ENCODE measurements at regions not wholly inside any gene's neighbourhood (a gene's known extent, or its start where the extent isn't known, plus 50 kb on each side); places are given as distances from the start of the nearest gene placed in this dataset.
A peak's percentile ranks its signal among the peaks of the same experiment; 100 is the strongest.

GRCh38 chr3:107269136-107269535 is 108.1 kb upstream of the CCDC54 start:
- Mint-ChIP-seq H3K4me3 (ENCODE audit: unreplicated experiment) (no peak overlapping the region), H3K4me1 (ENCODE audit: insufficient read depth, unreplicated experiment) (peaks cover 22% of the 10 kb centered on the region), H3K9me3 (ENCODE audit: unreplicated experiment) (no peaks in the 10 kb centered on the region), H3K27ac (ENCODE audit: low read depth, unreplicated experiment) (peak overlapping the region; percentile 26), H3K27me3 (ENCODE audit: insufficient read depth, unreplicated experiment) (no peaks in the 10 kb centered on the region), H3K36me3 (ENCODE audit: insufficient read depth, unreplicated experiment) (no peaks in the 10 kb centered on the region)
- no peak for TF ChIP-seq CTCF (IDR thresholded peaks at IDR 0.05; ENCODE audit: unreplicated experiment)
- intact Hi-C loops (cut with micrococcal nuclease) = no loop called here
- CTCF ChIA-PET = interaction anchor here (0.8 to 4.2 kb wide), 6 partner anchors 33 to 1358 kb away, joined by 3 to 29 read pairs (median 8); no protein-coding TSS in a partner anchor
- POLR2A ChIA-PET = interaction anchor here (1.1 to 1.4 kb wide), 2 partner anchors 9 to 152 kb away, joined by 3 to 4 read pairs; no protein-coding TSS in a partner anchor
- BruUV-seq (replicated peaks) = no TSS peak
- DNase-seq (ENCODE audit: unreplicated experiment) = no peak

GRCh38 chr3:107271787-107272387 is 105.4 kb upstream of the CCDC54 start:
- DNase-seq (ENCODE audit: unreplicated experiment) = peak; percentile 56
- Mint-ChIP-seq H3K4me1 (ENCODE audit: insufficient read depth, unreplicated experiment) (peaks cover 10% of the 10 kb centered on the region), H3K9me3 (ENCODE audit: unreplicated experiment) (no peaks in the 10 kb centered on the region), H3K4me3 (ENCODE audit: unreplicated experiment) (no peak overlapping the region), H3K27ac (ENCODE audit: low read depth, unreplicated experiment) (peak overlapping the region; percentile 54), H3K27me3 (ENCODE audit: insufficient read depth, unreplicated experiment) (no peaks in the 10 kb centered on the region), H3K36me3 (ENCODE audit: insufficient read depth, unreplicated experiment) (no peaks in the 10 kb centered on the region)
- CTCF ChIA-PET = interaction anchor here (0.5 to 6.4 kb wide), 77 partner anchors 8 to 663 kb away, joined by 3 to 135 read pairs (median 4); no protein-coding TSS in a partner anchor
- intact Hi-C loops (cut with micrococcal nuclease) = loop anchor here (1.0 to 5.0 kb wide), 4 partner anchors 66 to 250 kb away; partner anchors contain the start of gene BBX
- POLR2A ChIA-PET = interaction anchor here (0.6 to 3.0 kb wide), 16 partner anchors 12 to 1015 kb away, joined by 3 to 23 read pairs (median 4); no protein-coding TSS in a partner anchor
- peak; percentile 54 for TF ChIP-seq CTCF (IDR thresholded peaks at IDR 0.05; ENCODE audit: unreplicated experiment)
- no TSS peak for BruUV-seq (replicated peaks)

GRCh38 chr3:107272471-107272870 is 104.8 kb upstream of the CCDC54 start:
- intact Hi-C loops (cut with micrococcal nuclease) = loop anchor here (1.0 to 5.0 kb wide), 2 partner anchors 149 to 250 kb away; partner anchors contain the start of gene BBX
- DNase-seq (ENCODE audit: unreplicated experiment) = peak; percentile 21
- POLR2A ChIA-PET = interaction anchor here (1.0 to 3.0 kb wide), 10 partner anchors 12 to 252 kb away, joined by 3 to 23 read pairs (median 6); no protein-coding TSS in a partner anchor

More at GRCh38 chr3:107272471-107272870, 104.8 kb upstream of the CCDC54 start:
- H3K4me3 Mint-ChIP-seq (ENCODE audit: unreplicated experiment) = no peak overlapping the region
- peaks cover 10% of the 10 kb centered on the region for H3K4me1 Mint-ChIP-seq (ENCODE audit: insufficient read depth, unreplicated experiment)
- H3K27ac Mint-ChIP-seq (ENCODE audit: low read depth, unreplicated experiment) = peak overlapping the region; percentile 54
- CTCF ChIA-PET = interaction anchor here (0.6 to 6.4 kb wide), 63 partner anchors 8 to 663 kb away, joined by 3 to 135 read pairs (median 4); no protein-coding TSS in a partner anchor
- H3K36me3 Mint-ChIP-seq (ENCODE audit: insufficient read depth, unreplicated experiment) = no peaks in the 10 kb centered on the region
- TF ChIP-seq CTCF (IDR thresholded peaks at IDR 0.05; ENCODE audit: unreplicated experiment) = no peak
- BruUV-seq (replicated peaks) = no TSS peak
- no peaks in the 10 kb centered on the region for H3K9me3 Mint-ChIP-seq (ENCODE audit: unreplicated experiment)
- H3K27me3 Mint-ChIP-seq (ENCODE audit: insufficient read depth, unreplicated experiment) = no peaks in the 10 kb centered on the region
